T47D (cell line): ENCODE measurements at regions not wholly inside any gene's neighbourhood (a gene's known extent, or its start where the extent isn't known, plus 50 kb on each side); places are given as distances from the start of the nearest gene placed in this dataset.
"Not testable (repeated sequence)": the region's sequence is repeated elsewhere in the genome, so short reads cannot be mapped to it uniquely, and the experiment has no call there.

Source experiments
- DNase-seq, 2 experiments: peaks; one replicate each; pipeline versions ENCODE4 v3.0.0 to v3.0.0-alpha.2; 2011 to 2012; ENCODE audit warnings: low read depth in 1 of 2, low spot score in 1 of 2
- JUND ChIP-seq: IDR thresholded peaks from 2 replicates; pipeline ENCODE4 v1.6.1; 2012; ENCODE audit warnings: low read depth
- in situ Hi-C: cut with HindIII; loops from 2 replicates; pipeline ENCODE4 v1.10.0; 2016; ENCODE audit warnings: low sequenced_read_pairs, low pct_unique_long_range_greater_than_20kb

- in situ Hi-C loops, result no loop called here
- TF ChIP-seq JUND, result no peak
- DNase-seq, result no peak
These were observed 208.3 kb downstream of the EMP1 start for GRCh38 chr12:13404631-13405473.

- TF ChIP-seq JUND, result no peak
- no peak for DNase-seq
- in situ Hi-C loops, result no loop called here
These were observed 207.6 kb downstream of the EMP1 start for GRCh38 chr12:13404111-13404628.

- in situ Hi-C loops, DNase-seq: not testable (repeated sequence)
These were observed 194.8 kb downstream of the EMP1 start for GRCh38 chr12:13391375-13391774.

- in situ Hi-C loops, result no loop called here
- TF ChIP-seq JUND, result no peak
- no peak for DNase-seq
These were observed 194.4 kb downstream of the EMP1 start for GRCh38 chr12:13390918-13391317.

GRCh38 chr12:13390381-13390861 is 193.9 kb downstream of the EMP1 start:
- in situ Hi-C loops, result no loop called here
- peak in 1 of 2 experiments; percentile 44 for DNase-seq
- no peak for TF ChIP-seq JUND

GRCh38 chr12:13387101-13387500 is 190.6 kb downstream of the EMP1 start:
- DNase-seq, result no peak
- in situ Hi-C loops, result no loop called here
- no peak for TF ChIP-seq JUND

GRCh38 chr12:13386323-13387039 is 190.0 kb downstream of the EMP1 start:
- in situ Hi-C loops, result no loop called here
- no peak for DNase-seq

GRCh38 chr12:13383379-13383778 is 186.9 kb downstream of the EMP1 start:
- TF ChIP-seq JUND, result no peak
- DNase-seq, result no peak
- in situ Hi-C loops, result no loop called here

More at GRCh38 chr12:13386323-13387039, 190.0 kb downstream of the EMP1 start:
- no peak for TF ChIP-seq JUND

- in situ Hi-C loops, result no loop called here
- TF ChIP-seq JUND, result no peak
- no peak for DNase-seq
These were observed 183.8 kb downstream of the EMP1 start for GRCh38 chr12:13380297-13380696.

GRCh38 chr12:13379531-13380188 is 183.1 kb downstream of the EMP1 start:
- TF ChIP-seq JUND, result no peak
- no peak for DNase-seq
- in situ Hi-C loops, result no loop called here

- in situ Hi-C loops, result no loop called here
- DNase-seq, result no peak
- no peak for TF ChIP-seq JUND
These were observed 181.2 kb downstream of the EMP1 start for GRCh38 chr12:13377698-13378097.

- no peak for TF ChIP-seq JUND
- no peak for DNase-seq
- in situ Hi-C loops, result no loop called here
These were observed 180.3 kb downstream of the EMP1 start for GRCh38 chr12:13376610-13377373.
